ENCODE measurements at regions not wholly inside any gene's neighbourhood (a gene's known extent, or its start where the extent isn't known, plus 50 kb on each side); places are given as distances from the start of the nearest gene placed in this dataset.

DNA sequence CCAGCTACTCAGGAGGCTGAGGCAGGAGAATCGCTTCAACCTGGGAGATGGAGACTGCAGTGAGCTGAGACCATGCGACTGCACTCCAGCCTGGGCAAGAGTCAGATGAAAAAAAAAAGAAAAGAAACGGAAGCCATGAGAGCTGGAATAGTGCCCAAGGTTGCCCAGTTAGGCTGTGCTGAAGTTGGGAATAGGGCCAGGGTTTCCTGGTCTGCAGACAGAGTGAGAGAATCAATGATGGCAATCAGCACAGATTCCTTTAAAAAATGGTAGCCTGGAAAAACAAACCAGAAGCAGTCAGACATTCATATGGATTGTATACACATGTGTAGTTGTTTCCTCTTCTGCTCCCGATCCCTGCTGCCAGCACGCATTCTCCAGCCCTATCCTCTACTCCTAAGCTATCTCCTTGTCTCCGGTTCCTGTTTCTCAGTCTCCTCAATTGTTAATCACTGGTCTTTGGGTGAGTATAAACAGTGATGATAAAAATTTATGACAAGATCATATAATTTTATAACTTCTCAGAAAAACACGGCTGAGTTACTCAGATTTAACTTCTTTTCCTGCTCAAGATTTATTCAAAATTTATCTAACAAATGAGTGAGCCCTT is 316.2 kb upstream of the UMPS start:
- no peak overlapping the region for H2AK5ac ChIP-seq (ENCODE audit: low read depth, low read length)
- H4K8ac ChIP-seq (ENCODE audit: low read depth, low read length), result no peak overlapping the region
- H3K79me1 ChIP-seq (ENCODE audit: low read depth, low read length), result no peaks in the 10 kb centered on the region
- no peak overlapping the region for H3K23ac ChIP-seq (ENCODE audit: low read depth, low read length, poor library complexity)
- no peak overlapping the region for H3K14ac ChIP-seq (ENCODE audit: low read length)
- no peak overlapping the region for H3K27ac ChIP-seq (replicated peaks; ENCODE audit: low read length)
- no peak overlapping the region for H3K18ac ChIP-seq (ENCODE audit: low read length)
- no peaks in the 10 kb centered on the region for H3K9me3 ChIP-seq (replicated peaks in 1 of 2; ENCODE audit: control insufficient read depth in 2 of 2, insufficient read depth in 1 of 2, low read depth in 1 of 2, low read length in 2 of 2)
- WGBS, 2 donors (ENCODE audit: extremely low coverage in 2 of 2, insufficient read length in 2 of 2, insufficient replicate concordance in 1 of 2), result no CpG with 5 or more reads among the region's 7 CpGs
- H3K4me1 ChIP-seq (ENCODE audit: control insufficient read depth in 2 of 2, insufficient read depth in 1 of 2, low read depth in 1 of 2, low read length in 2 of 2), result peaks cover 0 to 7% of the 10 kb centered on the region in 2 donors
- H2AFZ ChIP-seq (ENCODE audit: low read length), result no peak overlapping the region
- no peak overlapping the region for H3K4ac ChIP-seq (ENCODE audit: low read length)
- H2BK5ac ChIP-seq (ENCODE audit: low read length), result no peak overlapping the region
- H2BK120ac ChIP-seq (ENCODE audit: low read depth, low read length), result no peak overlapping the region
- peaks cover 7 to 35% of the 10 kb centered on the region in 2 donors for H3K36me3 ChIP-seq (replicated peaks in 1 of 2; ENCODE audit: control insufficient read depth in 2 of 2, insufficient read depth in 2 of 2, low read length in 2 of 2)
- no peak overlapping the region for H2BK12ac ChIP-seq (ENCODE audit: low read length)
- H3K27me3 ChIP-seq (ENCODE audit: control insufficient read depth in 3 of 3, insufficient read depth in 3 of 3, low read depth in 1 of 3, low read length in 3 of 3), result no peaks in the 10 kb centered on the region
- no peak overlapping the region for H3K4me3 ChIP-seq (ENCODE audit: low read length in 2 of 2)
- no peak for DNase-seq (ENCODE audit: low spot score)
- H4K91ac ChIP-seq (ENCODE audit: low read depth, low read length, poor library complexity), result no peak overlapping the region
- no peak overlapping the region for H3K9ac ChIP-seq (ENCODE audit: low read depth, low read length, poor library complexity)
- no peak overlapping the region for H2BK15ac ChIP-seq (ENCODE audit: low read length)
- no peak overlapping the region for H3K4me2 ChIP-seq (ENCODE audit: insufficient read depth, low read length, poor library complexity, severe bottlenecking)

DNA sequence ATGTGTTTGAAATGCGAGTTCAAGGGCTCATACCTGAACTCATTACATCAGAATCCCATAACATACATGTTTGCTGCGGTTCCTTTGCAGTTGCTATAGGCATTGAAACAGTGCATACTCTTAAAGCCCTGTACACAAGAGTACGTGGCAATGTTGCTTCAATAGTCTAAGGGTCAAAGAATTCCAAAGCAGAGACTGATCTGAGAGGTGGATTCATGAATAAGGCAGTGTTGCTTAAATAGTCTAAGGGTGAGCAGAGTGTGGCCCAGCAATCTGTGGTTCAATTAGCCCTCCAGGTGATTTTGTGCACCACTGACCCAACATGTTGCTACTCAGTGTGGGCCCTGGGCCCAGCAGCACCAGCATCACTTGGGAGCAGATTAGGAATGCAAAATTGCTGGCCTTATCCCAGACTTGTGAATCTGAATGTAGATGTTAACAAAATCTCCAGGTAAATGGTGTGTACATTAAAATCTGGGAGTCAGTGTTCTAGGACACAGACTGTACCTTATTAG is 314.7 kb upstream of the UMPS start:
- H2AFZ ChIP-seq (ENCODE audit: low read length), result no peak overlapping the region
- WGBS, 2 donors (ENCODE audit: extremely low coverage in 2 of 2, insufficient read length in 2 of 2, insufficient replicate concordance in 1 of 2), result no CpG with 5 or more reads among the region's 3 CpGs
- peaks cover 7 to 48% of the 10 kb centered on the region in 2 donors for H3K36me3 ChIP-seq (replicated peaks in 1 of 2; ENCODE audit: control insufficient read depth in 2 of 2, insufficient read depth in 2 of 2, low read length in 2 of 2)
- DNase-seq (ENCODE audit: low spot score), result no peak
- no peak overlapping the region for H3K27ac ChIP-seq (replicated peaks; ENCODE audit: low read length)
- H4K91ac ChIP-seq (ENCODE audit: low read depth, low read length, poor library complexity), result no peak overlapping the region
- H2BK12ac ChIP-seq (ENCODE audit: low read length), result no peak overlapping the region
- no peak overlapping the region for H3K18ac ChIP-seq (ENCODE audit: low read length)
- no peak overlapping the region for H2BK120ac ChIP-seq (ENCODE audit: low read depth, low read length)
- H3K9ac ChIP-seq (ENCODE audit: low read depth, low read length, poor library complexity), result no peak overlapping the region
- H3K4ac ChIP-seq (ENCODE audit: low read length), result no peak overlapping the region
- no peak overlapping the region for H2AK5ac ChIP-seq (ENCODE audit: low read depth, low read length)
- no peak overlapping the region for H3K4me3 ChIP-seq (ENCODE audit: low read length in 2 of 2)
- no peaks in the 10 kb centered on the region for H3K79me1 ChIP-seq (ENCODE audit: low read depth, low read length)
- H3K9me3 ChIP-seq (replicated peaks in 1 of 2; ENCODE audit: control insufficient read depth in 2 of 2, insufficient read depth in 1 of 2, low read depth in 1 of 2, low read length in 2 of 2), result no peaks in the 10 kb centered on the region
- no peak overlapping the region for H4K8ac ChIP-seq (ENCODE audit: low read depth, low read length)
- H3K4me1 ChIP-seq (ENCODE audit: control insufficient read depth in 2 of 2, insufficient read depth in 1 of 2, low read depth in 1 of 2, low read length in 2 of 2), result no peaks in the 10 kb centered on the region
- H3K14ac ChIP-seq (ENCODE audit: low read length), result no peak overlapping the region
- no peak overlapping the region for H2BK5ac ChIP-seq (ENCODE audit: low read length)
- H2BK15ac ChIP-seq (ENCODE audit: low read length), result no peak overlapping the region
- no peak overlapping the region for H3K23ac ChIP-seq (ENCODE audit: low read depth, low read length, poor library complexity)
- no peaks in the 10 kb centered on the region for H3K27me3 ChIP-seq (ENCODE audit: control insufficient read depth in 3 of 3, insufficient read depth in 3 of 3, low read depth in 1 of 3, low read length in 3 of 3)
- no peak overlapping the region for H3K4me2 ChIP-seq (ENCODE audit: insufficient read depth, low read length, poor library complexity, severe bottlenecking)

DNA sequence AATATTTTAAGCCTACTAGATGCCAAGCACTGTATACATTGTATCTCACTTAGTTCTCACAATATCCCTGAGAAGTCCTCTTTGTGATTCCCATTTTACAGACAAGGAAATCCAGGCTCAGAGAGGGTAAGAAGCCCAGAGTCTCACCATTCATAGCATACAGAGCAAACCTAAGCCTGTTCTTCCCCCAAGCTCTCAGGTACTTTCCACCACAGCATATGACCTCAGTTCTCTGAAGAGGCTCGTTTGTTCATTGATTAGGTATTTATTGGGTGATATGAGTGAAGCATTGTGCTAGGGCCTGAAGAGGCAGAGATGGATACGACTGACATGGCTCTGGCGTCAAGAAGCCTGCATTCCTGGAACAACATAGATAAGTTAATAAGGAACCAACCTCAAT is 310.9 kb upstream of the UMPS start:
- H4K91ac ChIP-seq (ENCODE audit: low read depth, low read length, poor library complexity), result no peak overlapping the region
- no peak overlapping the region for H3K4me2 ChIP-seq (ENCODE audit: insufficient read depth, low read length, poor library complexity, severe bottlenecking)
- H3K79me1 ChIP-seq (ENCODE audit: low read depth, low read length), result no peaks in the 10 kb centered on the region
- peaks cover 5 to 60% of the 10 kb centered on the region in 2 donors for H3K36me3 ChIP-seq (replicated peaks in 1 of 2; ENCODE audit: control insufficient read depth in 2 of 2, insufficient read depth in 2 of 2, low read length in 2 of 2)
- H2BK5ac ChIP-seq (ENCODE audit: low read length), result no peak overlapping the region
- H3K4ac ChIP-seq (ENCODE audit: low read length), result no peak overlapping the region
- H2BK12ac ChIP-seq (ENCODE audit: low read length), result no peak overlapping the region
- H3K18ac ChIP-seq (ENCODE audit: low read length), result no peak overlapping the region
- H2AK5ac ChIP-seq (ENCODE audit: low read depth, low read length), result no peak overlapping the region
- DNase-seq (ENCODE audit: low spot score), result no peak
- H2BK120ac ChIP-seq (ENCODE audit: low read depth, low read length), result no peak overlapping the region
- H3K27me3 ChIP-seq (ENCODE audit: control insufficient read depth in 3 of 3, insufficient read depth in 3 of 3, low read depth in 1 of 3, low read length in 3 of 3), result no peaks in the 10 kb centered on the region
- H3K23ac ChIP-seq (ENCODE audit: low read depth, low read length, poor library complexity), result no peak overlapping the region
- WGBS, 2 donors (ENCODE audit: extremely low coverage in 2 of 2, insufficient read length in 2 of 2, insufficient replicate concordance in 1 of 2), result no CpG with 5 or more reads among the region's 3 CpGs
- no peak overlapping the region for H3K4me3 ChIP-seq (ENCODE audit: low read length in 2 of 2)
- no peak overlapping the region for H3K9ac ChIP-seq (ENCODE audit: low read depth, low read length, poor library complexity)
- no peak overlapping the region for H4K8ac ChIP-seq (ENCODE audit: low read depth, low read length)
- no peak overlapping the region for H2AFZ ChIP-seq (ENCODE audit: low read length)
- no peaks in the 10 kb centered on the region for H3K9me3 ChIP-seq (replicated peaks in 1 of 2; ENCODE audit: control insufficient read depth in 2 of 2, insufficient read depth in 1 of 2, low read depth in 1 of 2, low read length in 2 of 2)
- H3K14ac ChIP-seq (ENCODE audit: low read length), result no peak overlapping the region
- H2BK15ac ChIP-seq (ENCODE audit: low read length), result no peak overlapping the region
- H3K4me1 ChIP-seq (ENCODE audit: control insufficient read depth in 2 of 2, insufficient read depth in 1 of 2, low read depth in 1 of 2, low read length in 2 of 2), result no peaks in the 10 kb centered on the region
- no peak overlapping the region for H3K27ac ChIP-seq (replicated peaks; ENCODE audit: low read length)

DNA sequence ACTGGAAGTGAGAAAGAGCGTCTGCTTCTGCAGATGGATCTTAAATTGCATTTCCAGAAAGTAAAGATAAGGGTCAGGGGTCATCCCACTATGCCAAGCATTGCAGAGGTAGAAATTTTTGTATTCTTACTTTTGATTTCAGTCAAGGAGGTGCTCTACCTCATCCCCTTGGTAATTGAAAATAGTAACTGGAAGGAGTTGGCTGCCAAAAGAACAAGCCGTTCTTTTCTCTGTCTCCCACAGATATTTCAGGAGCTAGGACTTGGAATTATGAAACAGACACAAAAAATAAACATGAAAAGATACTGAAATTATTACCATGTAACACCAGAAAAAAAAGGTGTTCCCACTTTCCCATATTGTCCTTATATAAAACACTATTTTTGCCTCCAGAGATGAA is 309.9 kb upstream of the UMPS start:
- no peak overlapping the region for H2BK5ac ChIP-seq (ENCODE audit: low read length)
- no peaks in the 10 kb centered on the region for H3K79me1 ChIP-seq (ENCODE audit: low read depth, low read length)
- no peak overlapping the region for H3K14ac ChIP-seq (ENCODE audit: low read length)

More for the DNA sequence above, 309.9 kb upstream of the UMPS start:
- Histone ChIP-seq H3K27me3 (ENCODE audit: control insufficient read depth in 3 of 3, insufficient read depth in 3 of 3, low read depth in 1 of 3, low read length in 3 of 3) (no peaks in the 10 kb centered on the region), H3K27ac (replicated peaks; ENCODE audit: low read length) (no peak overlapping the region), H4K91ac (ENCODE audit: low read depth, low read length, poor library complexity) (no peak overlapping the region), H2BK12ac (ENCODE audit: low read length) (no peak overlapping the region), H2BK120ac (ENCODE audit: low read depth, low read length) (no peak overlapping the region), H2AK5ac (ENCODE audit: low read depth, low read length) (no peak overlapping the region), H3K4me1 (ENCODE audit: control insufficient read depth in 2 of 2, insufficient read depth in 1 of 2, low read depth in 1 of 2, low read length in 2 of 2) (no peaks in the 10 kb centered on the region), H3K23ac (ENCODE audit: low read depth, low read length, poor library complexity) (no peak overlapping the region), H2BK15ac (ENCODE audit: low read length) (no peak overlapping the region), H3K4me3 (ENCODE audit: low read length in 2 of 2) (no peak overlapping the region), H3K4me2 (ENCODE audit: insufficient read depth, low read length, poor library complexity, severe bottlenecking) (no peak overlapping the region), H3K4ac (ENCODE audit: low read length) (no peak overlapping the region), H3K18ac (ENCODE audit: low read length) (no peak overlapping the region), H3K9me3 (replicated peaks in 1 of 2; ENCODE audit: control insufficient read depth in 2 of 2, insufficient read depth in 1 of 2, low read depth in 1 of 2, low read length in 2 of 2) (no peaks in the 10 kb centered on the region), H2AFZ (ENCODE audit: low read length) (no peak overlapping the region), H3K36me3 (replicated peaks in 1 of 2; ENCODE audit: control insufficient read depth in 2 of 2, insufficient read depth in 2 of 2, low read length in 2 of 2) (peaks cover 2 to 64% of the 10 kb centered on the region in 2 donors), H3K9ac (ENCODE audit: low read depth, low read length, poor library complexity) (no peak overlapping the region), H4K8ac (ENCODE audit: low read depth, low read length) (no peak overlapping the region)
- no CpG with 5 or more reads among the region's 2 CpGs for WGBS, 2 donors (ENCODE audit: extremely low coverage in 2 of 2, insufficient read length in 2 of 2, insufficient replicate concordance in 1 of 2)
- no peak for DNase-seq (ENCODE audit: low spot score)

All from neuronal stem cell (in vitro differentiated cells).